ENCODE measurements at regions not wholly inside any gene's neighbourhood (a gene's known extent, or its start where the extent isn't known, plus 50 kb on each side); places are given as distances from the start of the nearest gene placed in this dataset.

DNA sequence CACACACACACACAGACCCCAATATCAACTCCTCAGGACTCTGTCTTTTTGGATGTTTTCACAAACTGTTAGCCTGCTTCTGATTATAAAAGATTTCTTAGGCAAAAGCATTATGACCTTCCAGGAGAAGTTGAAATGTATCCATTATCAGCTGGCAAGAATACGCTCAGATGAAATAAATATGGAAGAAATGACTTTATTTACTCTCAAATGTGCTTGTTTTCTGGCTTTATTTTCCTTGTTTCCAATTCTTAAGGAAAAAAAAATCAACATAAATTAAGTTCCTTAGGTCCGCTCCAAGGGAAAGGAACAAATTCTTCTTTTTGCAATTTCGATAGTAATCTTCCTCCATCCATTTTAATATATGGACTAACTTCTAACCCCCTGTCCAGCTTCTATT, 175.6 kb upstream of the HCCS start:
- no peak for ATAC-seq (ENCODE audit: insufficient read depth, low read depth)
- H3K79me2 ChIP-seq (ENCODE audit: insufficient read depth, low read length), result no peaks in the 10 kb centered on the region
- H2AFZ ChIP-seq (ENCODE audit: low read depth, low read length), result no peak overlapping the region
- TF ChIP-seq EZH2 (IDR thresholded peaks at IDR 0.05; ENCODE audit: borderline replicate concordance, low read depth, low read length, severe bottlenecking), result no peak
- TF ChIP-seq, protein P1, sequence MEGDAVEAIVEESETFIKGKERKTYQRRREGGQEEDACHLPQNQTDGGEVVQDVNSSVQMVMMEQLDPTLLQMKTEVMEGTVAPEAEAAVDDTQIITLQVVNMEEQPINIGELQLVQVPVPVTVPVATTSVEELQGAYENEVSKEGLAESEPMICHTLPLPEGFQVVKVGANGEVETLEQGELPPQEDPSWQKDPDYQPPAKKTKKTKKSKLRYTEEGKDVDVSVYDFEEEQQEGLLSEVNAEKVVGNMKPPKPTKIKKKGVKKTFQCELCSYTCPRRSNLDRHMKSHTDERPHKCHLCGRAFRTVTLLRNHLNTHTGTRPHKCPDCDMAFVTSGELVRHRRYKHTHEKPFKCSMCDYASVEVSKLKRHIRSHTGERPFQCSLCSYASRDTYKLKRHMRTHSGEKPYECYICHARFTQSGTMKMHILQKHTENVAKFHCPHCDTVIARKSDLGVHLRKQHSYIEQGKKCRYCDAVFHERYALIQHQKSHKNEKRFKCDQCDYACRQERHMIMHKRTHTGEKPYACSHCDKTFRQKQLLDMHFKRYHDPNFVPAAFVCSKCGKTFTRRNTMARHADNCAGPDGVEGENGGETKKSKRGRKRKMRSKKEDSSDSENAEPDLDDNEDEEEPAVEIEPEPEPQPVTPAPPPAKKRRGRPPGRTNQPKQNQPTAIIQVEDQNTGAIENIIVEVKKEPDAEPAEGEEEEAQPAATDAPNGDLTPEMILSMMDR (IDR thresholded peaks at IDR 0.05; ENCODE audit: borderline replicate concordance, extremely low read depth, low read length, poor library complexity, severe bottlenecking), result no peak
- DNase-seq, result no peak
- no peak overlapping the region for H3K9ac ChIP-seq (ENCODE audit: low read depth, low read length)
- H3K36me3 ChIP-seq (ENCODE audit: insufficient read depth, low read length), result no peaks in the 10 kb centered on the region
- no peaks in the 10 kb centered on the region for H3K27me3 ChIP-seq (ENCODE audit: insufficient read depth, low read length, poor library complexity)
- no peak overlapping the region for H3K4me3 ChIP-seq (ENCODE audit: low read depth in 1 of 2, low read length in 2 of 2)
- no peaks in the 10 kb centered on the region for H4K20me1 ChIP-seq (ENCODE audit: insufficient read depth, low read length)
- no peak overlapping the region for H3K27ac ChIP-seq (ENCODE audit: low read length)
- H3K4me1 ChIP-seq (ENCODE audit: insufficient read depth, low read length), result no peaks in the 10 kb centered on the region
- no peak overlapping the region for H3K4me2 ChIP-seq (ENCODE audit: insufficient read depth, low read length)
- H3K9me3 ChIP-seq (ENCODE audit: insufficient read depth, low read length, severe bottlenecking), result no peaks in the 10 kb centered on the region

DNA sequence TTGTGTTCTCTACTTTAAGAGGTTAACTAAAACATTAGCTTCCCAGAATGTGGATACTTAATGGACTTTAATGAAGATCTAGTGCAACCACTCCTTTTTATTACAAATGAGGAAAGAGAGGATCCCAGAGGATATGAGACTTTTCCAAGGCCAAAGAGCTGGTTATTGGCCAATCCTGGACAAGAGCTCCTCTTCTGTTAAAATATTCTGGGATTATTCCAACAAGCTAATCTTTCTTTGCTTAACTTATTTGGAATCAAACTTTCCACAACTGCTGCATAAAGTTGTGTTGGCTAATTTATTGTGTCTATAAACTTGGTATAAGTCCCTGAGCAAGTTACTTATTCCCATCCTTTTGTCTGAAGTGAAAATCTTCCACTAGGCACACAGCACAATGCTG, 174.2 kb upstream of the HCCS start:
- Histone ChIP-seq H3K27ac (ENCODE audit: low read length) (no peak overlapping the region), H3K79me2 (ENCODE audit: insufficient read depth, low read length) (no peaks in the 10 kb centered on the region), H3K4me3 (ENCODE audit: low read depth in 1 of 2, low read length in 2 of 2) (no peak overlapping the region), H3K4me2 (ENCODE audit: insufficient read depth, low read length) (no peak overlapping the region), H3K27me3 (ENCODE audit: insufficient read depth, low read length, poor library complexity) (no peaks in the 10 kb centered on the region), H3K9ac (ENCODE audit: low read depth, low read length) (no peak overlapping the region), H2AFZ (ENCODE audit: low read depth, low read length) (no peak overlapping the region), H3K9me3 (ENCODE audit: insufficient read depth, low read length, severe bottlenecking) (no peaks in the 10 kb centered on the region), H3K4me1 (ENCODE audit: insufficient read depth, low read length) (no peaks in the 10 kb centered on the region), H3K36me3 (ENCODE audit: insufficient read depth, low read length) (no peaks in the 10 kb centered on the region), H4K20me1 (ENCODE audit: insufficient read depth, low read length) (no peaks in the 10 kb centered on the region)
- DNase-seq (no peak), ATAC-seq (ENCODE audit: insufficient read depth, low read depth) (no peak)
- TF ChIP-seq EZH2 (IDR thresholded peaks at IDR 0.05; ENCODE audit: borderline replicate concordance, low read depth, low read length, severe bottlenecking), result no peak
- TF ChIP-seq, protein P1 (IDR thresholded peaks at IDR 0.05; ENCODE audit: borderline replicate concordance, extremely low read depth, low read length, poor library complexity, severe bottlenecking), result no peak

DNA sequence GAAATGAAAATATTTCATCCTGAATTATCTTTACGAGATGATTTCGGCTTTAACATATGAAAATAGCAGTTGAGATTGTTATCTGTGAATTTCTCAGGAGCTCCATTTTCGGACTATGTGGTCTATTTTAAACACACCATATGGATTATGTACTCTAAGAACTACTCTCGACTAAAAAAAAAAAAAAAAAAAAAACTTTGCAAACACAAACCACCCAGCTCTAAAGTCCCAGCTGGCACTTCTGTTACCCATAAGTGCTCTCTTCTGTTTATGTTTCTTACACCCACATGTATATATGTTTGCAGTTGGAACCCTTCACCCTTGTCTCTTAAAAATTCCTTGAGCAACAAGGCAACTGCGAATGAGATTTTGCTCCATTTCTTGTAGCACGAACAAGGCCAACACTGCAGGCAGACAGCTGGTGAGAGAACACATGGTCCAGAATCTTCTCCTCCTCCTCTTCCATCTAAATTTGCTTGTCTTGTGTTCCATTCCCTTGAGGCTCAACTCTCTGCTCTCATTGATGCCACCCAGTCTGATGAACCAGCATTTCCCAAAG, 172.7 kb upstream of the HCCS start:
- no peaks in the 10 kb centered on the region for H4K20me1 ChIP-seq (ENCODE audit: insufficient read depth, low read length)
- no peak overlapping the region for H3K4me3 ChIP-seq (ENCODE audit: low read depth in 1 of 2, low read length in 2 of 2)
- no peak for DNase-seq
- no peak overlapping the region for H2AFZ ChIP-seq (ENCODE audit: low read depth, low read length)
- ATAC-seq (ENCODE audit: insufficient read depth, low read depth), result no peak
- H3K79me2 ChIP-seq (ENCODE audit: insufficient read depth, low read length), result no peaks in the 10 kb centered on the region
- TF ChIP-seq, protein P1 (IDR thresholded peaks at IDR 0.05; ENCODE audit: borderline replicate concordance, extremely low read depth, low read length, poor library complexity, severe bottlenecking), result no peak
- TF ChIP-seq EZH2 (IDR thresholded peaks at IDR 0.05; ENCODE audit: borderline replicate concordance, low read depth, low read length, severe bottlenecking), result no peak
- H3K4me2 ChIP-seq (ENCODE audit: insufficient read depth, low read length), result no peak overlapping the region
- no peaks in the 10 kb centered on the region for H3K4me1 ChIP-seq (ENCODE audit: insufficient read depth, low read length)
- H3K9me3 ChIP-seq (ENCODE audit: insufficient read depth, low read length, severe bottlenecking), result no peaks in the 10 kb centered on the region
- no peaks in the 10 kb centered on the region for H3K36me3 ChIP-seq (ENCODE audit: insufficient read depth, low read length)
- no peak overlapping the region for H3K9ac ChIP-seq (ENCODE audit: low read depth, low read length)
- no peak overlapping the region for H3K27ac ChIP-seq (ENCODE audit: low read length)
- no peaks in the 10 kb centered on the region for H3K27me3 ChIP-seq (ENCODE audit: insufficient read depth, low read length, poor library complexity)

DNA sequence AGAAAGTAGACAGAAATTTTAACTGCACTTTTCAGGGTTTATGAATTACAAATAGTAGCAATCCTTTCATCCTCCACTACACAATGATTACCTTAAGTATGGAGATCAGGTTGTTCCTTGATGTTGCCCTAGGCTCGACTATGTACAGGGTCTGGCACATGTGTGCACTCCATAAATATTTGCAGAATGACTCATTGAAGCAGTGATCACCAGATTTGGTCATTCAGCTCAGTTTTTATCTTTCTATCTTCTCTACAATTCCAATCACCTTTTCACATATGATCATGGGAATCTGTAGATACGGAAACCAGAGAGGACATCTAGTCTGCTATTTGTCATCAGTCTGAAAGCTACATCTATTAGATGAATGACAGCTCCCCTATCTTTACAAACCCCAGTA, 171.7 kb upstream of the HCCS start:
- DNase-seq (no peak), ATAC-seq (ENCODE audit: insufficient read depth, low read depth) (no peak)
- no peaks in the 10 kb centered on the region for H3K9me3 ChIP-seq (ENCODE audit: insufficient read depth, low read length, severe bottlenecking)
- no peak overlapping the region for H3K9ac ChIP-seq (ENCODE audit: low read depth, low read length)
- no peaks in the 10 kb centered on the region for H3K4me1 ChIP-seq (ENCODE audit: insufficient read depth, low read length)
- H3K27ac ChIP-seq (ENCODE audit: low read length), result no peak overlapping the region
- no peaks in the 10 kb centered on the region for H3K36me3 ChIP-seq (ENCODE audit: insufficient read depth, low read length)
- TF ChIP-seq, protein P1 (IDR thresholded peaks at IDR 0.05; ENCODE audit: borderline replicate concordance, extremely low read depth, low read length, poor library complexity, severe bottlenecking), result no peak
- TF ChIP-seq EZH2 (IDR thresholded peaks at IDR 0.05; ENCODE audit: borderline replicate concordance, low read depth, low read length, severe bottlenecking), result no peak
- no peak overlapping the region for H3K4me3 ChIP-seq (ENCODE audit: low read depth in 1 of 2, low read length in 2 of 2)
- no peak overlapping the region for H2AFZ ChIP-seq (ENCODE audit: low read depth, low read length)
- no peaks in the 10 kb centered on the region for H3K27me3 ChIP-seq (ENCODE audit: insufficient read depth, low read length, poor library complexity)
- no peaks in the 10 kb centered on the region for H3K79me2 ChIP-seq (ENCODE audit: insufficient read depth, low read length)
- no peak overlapping the region for H3K4me2 ChIP-seq (ENCODE audit: insufficient read depth, low read length)
- H4K20me1 ChIP-seq (ENCODE audit: insufficient read depth, low read length), result no peaks in the 10 kb centered on the region

Measured in DND-41 (cell line).